Vagina (tissue), 2 donors: ENCODE measurements at regions not wholly inside any gene's neighbourhood (a gene's known extent, or its start where the extent isn't known, plus 50 kb on each side); places are given as distances from the start of the nearest gene placed in this dataset.

ENCODE experiments used
- POLR2AphosphoS5 ChIP-seq, 2 donors: sonication (generic); formaldehyde crosslinking; IDR thresholded peaks; one replicate each; pipeline ENCODE4 v1.9.0; 2017; ENCODE audit warnings: antibody characterized with exemption in 2 of 2, mild to moderate bottlenecking in 2 of 2, low read depth in 1 of 2; ENCODE audit not compliant: insufficient read depth in 1 of 2
- TF ChIP-seq, protein P1 (sequence below), 3 experiments: fragments of 450-650 bp in 2 of 3; fragments of 200-600 bp in 1 of 3; sonication (generic) in 1 of 3; IDR thresholded peaks; one replicate each; pipeline ENCODE4 v1.5.1; 2017 to 2019; ENCODE audit warnings: antibody characterized with exemption in 3 of 3, mild to moderate bottlenecking in 2 of 3, moderate library complexity in 2 of 3

DNA sequence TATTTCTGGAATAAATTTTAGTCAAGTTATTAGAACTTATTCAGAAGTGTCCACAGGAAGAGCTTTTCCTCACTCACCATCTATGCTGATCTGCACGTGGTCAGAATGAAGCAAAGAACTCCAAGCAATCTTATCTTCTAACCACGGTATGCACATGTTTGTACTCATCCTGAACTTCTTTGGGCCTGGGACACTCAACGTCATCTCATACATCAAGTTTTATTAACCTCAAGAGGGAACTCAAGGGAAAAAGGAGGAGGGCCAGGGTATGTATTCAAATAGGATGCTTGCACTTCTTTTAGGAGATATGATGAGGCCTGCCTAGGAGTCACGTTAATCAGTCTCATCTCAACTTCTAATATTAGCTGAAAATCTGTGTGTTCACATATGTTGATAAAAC is 142.5 kb downstream of the C1orf94 start:
- TF ChIP-seq, protein P1, sequence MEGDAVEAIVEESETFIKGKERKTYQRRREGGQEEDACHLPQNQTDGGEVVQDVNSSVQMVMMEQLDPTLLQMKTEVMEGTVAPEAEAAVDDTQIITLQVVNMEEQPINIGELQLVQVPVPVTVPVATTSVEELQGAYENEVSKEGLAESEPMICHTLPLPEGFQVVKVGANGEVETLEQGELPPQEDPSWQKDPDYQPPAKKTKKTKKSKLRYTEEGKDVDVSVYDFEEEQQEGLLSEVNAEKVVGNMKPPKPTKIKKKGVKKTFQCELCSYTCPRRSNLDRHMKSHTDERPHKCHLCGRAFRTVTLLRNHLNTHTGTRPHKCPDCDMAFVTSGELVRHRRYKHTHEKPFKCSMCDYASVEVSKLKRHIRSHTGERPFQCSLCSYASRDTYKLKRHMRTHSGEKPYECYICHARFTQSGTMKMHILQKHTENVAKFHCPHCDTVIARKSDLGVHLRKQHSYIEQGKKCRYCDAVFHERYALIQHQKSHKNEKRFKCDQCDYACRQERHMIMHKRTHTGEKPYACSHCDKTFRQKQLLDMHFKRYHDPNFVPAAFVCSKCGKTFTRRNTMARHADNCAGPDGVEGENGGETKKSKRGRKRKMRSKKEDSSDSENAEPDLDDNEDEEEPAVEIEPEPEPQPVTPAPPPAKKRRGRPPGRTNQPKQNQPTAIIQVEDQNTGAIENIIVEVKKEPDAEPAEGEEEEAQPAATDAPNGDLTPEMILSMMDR (IDR thresholded peaks at IDR 0.05): no peak
- no peak for TF ChIP-seq POLR2AphosphoS5 (IDR thresholded peaks at IDR 0.05; ENCODE audit: insufficient read depth in 1 of 2, low read depth in 1 of 2)
